HT1080 (cell line): ENCODE measurements at regions not wholly inside any gene's neighbourhood (a gene's known extent, or its start where the extent isn't known, plus 50 kb on each side); places are given as distances from the start of the nearest gene placed in this dataset.

Experiments used
- DNase-seq: peaks from one replicate; pipeline ENCODE4 v3.0.0-alpha.2; 2015; ENCODE audit warnings: low read depth

DNA sequence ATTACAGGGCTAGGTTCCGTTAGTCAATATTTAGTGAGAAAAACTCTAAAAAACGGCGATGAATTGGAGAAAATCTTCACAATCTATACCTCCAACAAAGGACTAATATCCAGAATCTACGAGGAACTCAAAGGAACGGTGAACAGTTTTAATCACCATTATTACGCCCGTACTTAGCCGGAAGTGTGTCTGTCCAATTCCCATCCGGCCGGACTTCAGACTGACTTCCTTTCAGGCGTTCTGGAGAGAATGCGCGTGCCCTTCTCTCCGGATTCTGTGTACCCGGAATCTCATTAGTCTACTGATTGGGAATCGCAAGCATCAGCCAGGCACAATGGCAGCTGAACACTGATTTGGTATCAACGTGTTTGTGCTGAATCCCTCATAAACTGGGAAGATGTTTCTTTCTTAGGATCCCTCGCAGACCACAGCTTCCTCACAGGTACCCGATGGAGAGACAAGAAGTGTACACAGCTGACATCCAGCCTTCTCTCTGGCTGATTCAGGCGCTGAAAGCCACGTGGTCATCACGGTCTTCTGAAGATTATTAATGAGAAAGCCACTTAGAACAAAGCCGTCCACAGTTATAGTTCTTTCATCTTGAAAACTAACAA is 239.9 kb downstream of the ZNF516 start:
- peak; percentile 66 for DNase-seq

DNA sequence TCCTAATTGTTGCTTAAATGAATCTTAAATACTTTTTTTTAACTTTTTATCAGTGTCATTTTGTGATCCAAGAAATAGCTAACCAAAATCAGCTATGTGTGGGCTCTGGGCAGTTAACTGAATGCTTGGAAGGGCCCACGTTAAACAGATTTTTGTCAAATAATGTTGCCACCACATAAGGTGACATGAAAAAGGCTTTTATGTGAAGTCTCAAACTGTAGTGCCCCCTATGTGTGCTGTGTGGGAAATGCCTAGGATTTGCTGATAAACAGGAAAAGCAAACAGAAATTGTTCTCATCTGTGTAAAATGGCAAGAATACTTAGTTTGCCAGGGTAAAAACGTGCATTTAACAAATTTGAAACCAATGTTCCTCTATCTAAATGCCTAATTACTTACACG is 242.2 kb downstream of the ZNF516 start:
- DNase-seq: no peak

DNA sequence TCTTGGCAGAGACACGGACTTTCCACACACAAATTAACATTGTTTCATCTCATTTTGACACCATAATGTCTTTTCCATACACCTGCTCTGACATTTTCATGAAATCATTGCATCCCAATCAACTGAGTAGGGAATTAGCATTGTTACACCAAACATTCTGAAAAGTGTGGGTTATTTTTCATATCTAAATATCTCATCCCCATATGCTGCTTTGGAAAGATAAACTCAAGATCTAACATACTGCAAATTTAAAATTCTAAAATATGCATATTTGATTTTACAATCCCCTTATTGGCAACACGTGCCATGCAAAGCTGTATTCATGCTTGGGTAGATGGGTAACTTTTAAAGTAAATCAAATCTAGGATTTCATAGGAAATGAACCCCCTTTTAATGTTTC is 242.9 kb downstream of the ZNF516 start:
- no peak for DNase-seq

DNA sequence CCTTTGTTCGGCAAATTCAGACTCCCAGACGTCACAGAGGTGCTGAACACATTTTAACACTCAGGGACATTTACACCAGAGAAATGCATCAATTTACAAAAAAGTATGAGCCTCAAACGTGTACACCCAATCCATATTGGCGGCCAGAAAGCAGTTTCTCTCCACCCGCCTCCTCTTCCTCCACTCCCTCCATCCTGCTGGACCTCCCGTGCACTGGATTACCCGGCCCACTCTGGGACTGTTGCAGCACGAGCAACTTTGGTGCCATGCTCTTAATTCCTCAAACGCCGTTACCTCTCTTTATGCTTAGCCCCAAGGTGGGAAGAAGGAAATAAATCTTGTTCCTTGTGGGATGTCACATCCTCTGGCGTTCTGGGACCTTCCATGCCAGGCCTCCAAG is 243.4 kb downstream of the ZNF516 start:
- no peak for DNase-seq

DNA sequence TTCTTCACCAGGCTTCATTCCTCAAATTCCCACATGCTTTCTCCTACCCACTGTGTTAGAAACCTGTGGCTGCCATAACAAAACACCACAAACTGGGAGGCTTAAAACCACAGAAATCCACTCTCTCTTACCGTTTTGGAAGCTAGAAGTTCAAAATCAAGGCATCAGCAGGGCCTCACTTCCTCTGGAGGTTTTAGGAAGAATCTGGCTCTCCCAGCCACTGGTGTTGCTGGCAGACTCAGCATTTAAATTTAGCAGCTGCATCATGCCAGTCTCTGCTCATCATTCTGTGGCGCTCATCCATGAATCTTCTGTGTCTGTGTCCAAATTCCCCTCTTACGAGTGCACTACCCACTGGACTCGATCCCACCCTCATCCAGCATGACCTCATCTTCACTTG is 248.5 kb downstream of the ZNF516 start:
- DNase-seq: no peak

DNA sequence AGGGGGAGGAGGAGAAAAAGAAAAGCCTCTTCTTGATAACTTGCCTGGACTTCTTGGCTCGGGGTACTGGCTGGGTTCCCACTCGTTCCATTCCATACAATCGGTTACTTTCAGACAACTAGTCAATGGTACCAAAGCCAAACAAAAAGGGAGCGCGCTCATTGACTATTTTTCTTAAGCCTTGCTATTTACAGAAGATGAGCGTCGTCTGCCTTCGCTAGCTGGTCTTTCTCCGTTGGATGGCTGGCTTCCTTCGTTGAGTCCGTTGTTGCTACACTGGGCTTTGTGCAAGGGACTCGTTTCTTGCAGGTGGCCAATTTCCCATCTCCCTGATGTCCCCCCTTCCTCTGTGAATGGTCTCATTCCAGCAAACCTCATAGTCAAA is 260.4 kb downstream of the ZNF516 start:
- no peak for DNase-seq

DNA sequence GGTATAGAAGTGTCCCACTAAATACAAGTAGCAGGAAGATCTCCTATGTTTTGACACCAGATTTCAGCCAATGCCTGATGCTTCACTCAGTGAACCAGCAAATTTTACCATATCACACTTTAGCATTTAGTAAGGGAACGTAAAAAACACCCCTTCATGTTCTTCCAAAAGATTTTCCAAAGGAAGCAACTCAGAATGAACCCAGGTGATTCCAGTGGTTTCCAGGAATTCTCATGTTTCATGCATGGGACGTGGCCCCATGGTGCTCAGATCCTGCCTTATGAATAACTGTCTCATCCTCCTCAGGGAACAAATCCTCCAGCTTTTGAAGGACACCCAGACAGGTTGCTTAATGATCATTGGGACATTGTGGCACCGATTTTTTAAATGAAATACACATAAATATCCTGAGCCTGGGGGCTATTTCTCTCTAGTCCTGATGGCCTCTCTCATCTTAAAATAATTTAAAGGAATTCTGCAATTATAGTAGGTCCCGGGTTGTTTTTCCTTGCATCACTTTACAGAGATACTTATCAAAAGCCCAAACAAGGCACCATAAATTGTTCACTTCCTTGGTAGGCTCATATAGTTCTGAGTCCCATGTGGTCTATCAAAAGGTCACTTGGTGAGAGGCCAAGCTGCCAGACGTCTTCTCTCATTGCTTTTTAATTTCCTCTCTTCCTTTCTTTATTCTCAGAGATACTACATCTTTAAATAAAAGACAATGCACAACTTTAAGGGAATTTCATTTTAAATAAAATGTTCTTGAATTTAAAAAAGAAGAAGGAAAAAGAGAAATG is 261.0 kb downstream of the ZNF516 start:
- DNase-seq: no peak

DNA sequence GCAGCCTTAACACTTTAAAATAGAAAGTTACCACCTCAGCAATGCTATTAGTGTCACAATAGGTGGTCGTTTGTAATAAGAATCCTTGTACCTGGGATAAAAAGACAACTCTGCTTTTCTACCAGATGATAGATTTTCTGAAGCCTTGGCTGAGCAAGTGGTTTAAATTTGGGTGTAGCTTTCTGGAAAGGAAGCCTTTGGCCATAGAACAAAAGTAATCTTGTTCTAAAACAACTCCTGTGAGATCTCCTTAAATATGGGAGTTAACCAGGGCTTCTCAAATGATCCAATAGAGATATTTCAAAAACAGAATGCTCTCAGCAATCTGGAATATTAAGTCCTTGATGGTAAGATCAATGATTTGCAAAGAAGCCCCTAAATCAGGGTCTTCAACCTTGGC is 261.6 kb downstream of the ZNF516 start:
- DNase-seq: no peak

DNA sequence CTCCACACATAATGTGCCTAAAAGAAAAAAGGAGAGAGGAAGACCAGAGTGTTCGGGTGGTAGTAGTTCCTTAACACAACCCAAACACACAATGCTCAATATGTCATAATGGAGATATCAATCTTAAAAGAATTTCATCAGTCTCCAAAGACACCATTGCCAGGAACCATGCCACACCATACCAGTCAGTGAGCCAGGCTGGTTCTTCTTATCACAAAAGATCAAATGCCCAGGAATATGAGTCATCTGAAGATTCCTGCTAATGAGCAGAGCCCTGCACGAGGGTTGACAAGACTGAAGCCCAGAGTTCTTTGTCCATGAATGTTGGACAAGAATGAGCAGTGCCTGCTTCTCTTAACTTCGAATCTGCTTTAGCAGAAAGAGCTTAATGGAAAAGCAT is 262.3 kb downstream of the ZNF516 start:
- DNase-seq: peak; percentile 4

DNA sequence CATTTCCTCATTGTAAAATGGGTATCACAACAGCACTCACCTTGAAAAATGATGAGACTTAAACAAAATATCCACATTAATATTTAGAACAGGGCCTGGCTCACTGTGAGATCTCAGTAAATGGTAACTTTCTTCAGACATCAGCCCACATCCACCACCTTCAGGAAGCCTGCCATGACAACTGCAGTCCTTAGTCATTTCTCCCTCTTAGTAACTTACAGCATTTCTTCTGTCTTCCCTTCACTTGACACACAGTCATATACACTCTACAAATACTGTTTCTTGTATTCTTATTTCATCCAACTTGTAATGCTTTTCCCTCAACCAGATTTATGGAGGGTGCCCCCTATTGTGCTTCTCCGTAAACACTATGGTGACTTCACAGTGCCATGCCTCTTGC is 263.0 kb downstream of the ZNF516 start:
- DNase-seq: no peak

DNA sequence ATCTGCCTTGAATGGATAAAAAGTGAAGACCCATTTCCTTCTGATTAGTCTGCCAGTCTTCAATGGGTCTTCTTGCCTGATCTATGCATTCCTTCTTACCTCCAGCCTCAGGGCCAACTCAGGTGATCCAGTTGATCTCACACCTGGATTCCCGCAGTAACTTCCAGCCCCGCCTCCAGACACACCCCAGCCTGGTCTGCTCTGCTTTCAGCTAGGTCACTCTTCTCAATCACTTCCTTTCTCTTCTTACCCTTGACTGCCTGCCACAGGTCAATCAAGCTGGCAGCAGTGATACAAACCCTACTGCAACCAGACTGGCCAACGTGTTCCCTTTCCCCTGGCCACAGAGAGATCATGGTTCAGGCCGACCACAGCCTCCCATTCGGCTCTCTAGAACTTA is 263.6 kb downstream of the ZNF516 start:
- DNase-seq: no peak

DNA sequence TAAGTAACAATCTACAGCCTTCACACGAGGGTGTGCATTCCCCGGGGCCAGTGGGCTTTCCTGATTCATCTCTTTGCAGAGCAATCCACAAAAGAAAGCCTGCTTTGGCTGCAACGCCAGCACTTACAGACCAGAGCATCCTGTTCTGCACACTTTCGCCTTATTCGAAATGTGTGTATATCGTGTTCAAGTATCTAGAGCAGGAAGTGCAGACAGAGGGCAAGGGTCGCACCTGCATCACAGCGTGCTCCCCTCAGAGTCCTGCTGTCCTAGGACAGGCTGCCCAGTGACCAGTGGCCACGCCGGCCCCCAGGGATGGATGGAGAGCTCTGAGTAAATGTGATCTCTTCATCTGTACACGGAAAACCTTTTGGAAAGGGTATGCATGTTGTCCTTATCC is 264.3 kb downstream of the ZNF516 start:
- DNase-seq: no peak

DNA sequence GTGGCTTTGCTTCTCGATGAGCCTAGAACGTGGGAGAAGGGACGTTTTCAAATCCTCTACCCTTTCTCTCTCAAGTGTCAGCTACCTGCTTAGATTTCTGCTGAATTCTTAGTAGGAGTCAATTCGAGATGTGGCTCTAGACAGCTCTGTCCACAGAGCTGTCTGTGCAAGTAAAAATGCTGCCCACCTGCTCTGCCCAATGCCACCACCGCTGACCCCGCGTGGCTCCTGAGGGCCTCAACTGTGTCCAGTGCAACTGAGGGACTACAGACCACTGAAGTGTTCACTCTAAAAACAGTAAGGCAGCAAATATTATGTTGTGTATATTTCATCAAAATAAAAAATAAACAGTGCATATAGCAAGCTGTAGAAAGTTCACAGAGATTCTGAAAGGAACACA is 266.3 kb downstream of the ZNF516 start:
- no peak for DNase-seq

DNA sequence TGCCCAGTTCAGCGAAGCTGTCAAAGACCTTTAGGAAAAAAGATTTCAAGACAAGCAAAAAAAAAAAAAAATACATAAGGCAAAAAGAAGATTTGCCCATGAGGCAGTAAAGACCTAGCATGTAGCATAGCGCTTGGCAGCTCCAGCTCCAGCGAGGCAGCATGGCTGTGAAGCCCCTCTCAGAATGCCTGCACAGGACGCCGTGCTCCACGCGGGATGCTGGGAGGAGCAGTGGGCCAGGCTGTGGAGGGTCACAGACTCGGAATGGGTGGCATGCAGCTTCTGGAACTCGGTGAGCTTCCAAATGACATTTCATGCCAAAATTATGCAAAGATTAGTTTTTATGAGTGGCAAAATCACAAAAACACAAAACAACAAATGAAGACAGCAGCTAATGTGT is 267.3 kb downstream of the ZNF516 start:
- no peak for DNase-seq

DNA sequence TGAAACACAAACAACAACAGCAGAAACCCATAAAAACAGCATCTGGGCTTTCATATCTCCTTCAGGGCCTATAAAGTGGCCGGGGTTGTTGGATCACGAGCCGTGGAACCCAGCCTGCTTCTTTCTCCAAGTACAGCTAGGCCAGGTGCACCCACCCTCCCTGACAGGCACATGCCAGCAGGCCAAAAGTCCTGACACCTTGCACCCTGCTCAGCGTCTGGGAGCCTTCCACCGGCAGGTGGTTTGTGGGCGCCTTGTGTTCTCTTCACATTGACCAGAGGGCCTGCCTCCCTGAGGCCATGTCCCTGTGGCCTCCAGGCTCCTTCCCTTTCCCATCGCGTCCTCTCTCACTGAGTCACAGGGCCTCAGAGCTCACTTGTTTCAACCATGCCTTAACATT is 271.6 kb downstream of the ZNF516 start:
- no peak for DNase-seq

DNA sequence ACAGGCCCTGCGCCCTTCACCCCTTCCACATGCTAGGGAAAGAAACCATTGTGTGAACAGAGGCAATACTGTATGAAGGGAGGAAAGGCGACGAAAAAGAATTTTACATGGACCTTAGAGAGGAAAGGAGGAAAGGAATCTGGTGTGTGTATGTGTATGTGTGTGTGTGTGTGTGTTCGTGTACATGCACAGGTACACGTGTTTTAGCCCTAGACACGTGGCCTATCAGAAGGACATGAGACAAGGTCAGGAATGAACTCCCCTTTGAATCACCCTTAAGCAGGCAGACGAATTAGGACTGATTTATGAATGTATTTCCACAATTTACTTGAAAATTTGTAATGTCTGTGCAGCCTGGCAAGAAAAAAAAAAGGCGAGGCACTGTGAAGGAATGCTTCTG is 276.0 kb downstream of the ZNF516 start:
- DNase-seq: no peak

DNA sequence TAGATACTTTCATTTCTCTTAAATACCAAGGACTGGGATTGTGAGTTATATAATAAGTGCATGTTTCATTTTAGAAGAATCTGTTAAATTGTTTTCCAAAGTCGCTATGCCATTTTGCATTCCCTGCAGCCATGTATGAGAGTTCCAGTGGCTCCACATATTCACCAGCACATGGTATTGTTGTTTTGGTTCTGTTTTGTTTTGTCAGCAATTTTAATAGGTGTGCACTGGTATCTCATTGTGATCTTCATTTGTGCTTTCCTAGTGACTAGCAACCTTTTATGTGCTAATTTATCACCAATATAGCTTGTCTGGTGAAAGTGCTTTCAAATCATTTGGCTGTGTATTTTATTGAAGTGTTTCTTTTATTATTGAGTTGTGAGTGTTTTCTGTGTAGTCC is 278.9 kb downstream of the ZNF516 start:
- DNase-seq: no peak

DNA sequence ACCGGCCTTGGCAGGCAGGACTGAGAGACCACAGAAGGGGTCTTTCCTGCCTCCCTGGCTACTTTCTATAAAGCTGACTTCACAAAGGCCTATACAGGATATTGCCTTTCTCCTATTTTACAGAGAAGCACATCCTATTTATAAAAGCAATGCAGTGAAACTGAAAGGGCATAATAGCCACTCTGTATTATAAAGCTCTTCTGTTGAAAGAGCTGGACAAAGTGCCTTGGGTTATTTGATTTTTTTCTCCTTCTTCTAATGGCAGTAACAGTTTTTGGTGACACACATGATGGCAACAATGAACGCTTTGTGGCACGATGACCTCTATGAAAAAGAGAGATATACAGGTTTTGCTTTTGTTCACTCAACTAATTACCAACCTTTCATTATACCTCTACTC is 281.1 kb downstream of the ZNF516 start:
- DNase-seq: no peak

DNA sequence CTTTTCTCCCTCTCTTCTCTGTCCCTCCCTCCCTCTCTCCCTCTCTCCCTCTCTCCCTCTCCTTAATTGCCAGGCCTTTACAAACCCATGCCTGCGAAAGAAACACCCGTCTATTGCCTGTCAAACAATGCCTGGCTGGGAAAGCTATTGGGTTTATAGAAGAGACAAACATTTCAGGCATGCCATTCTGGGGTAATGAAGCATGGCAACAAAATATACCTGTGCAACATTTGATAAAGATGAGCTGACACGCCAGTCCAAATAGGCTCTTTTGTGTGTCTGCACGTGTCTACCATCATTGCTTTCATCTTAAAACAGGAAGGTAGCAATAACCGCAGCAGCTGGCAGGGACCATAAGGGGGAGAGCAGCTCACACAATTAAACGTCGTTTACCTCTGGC is 282.1 kb downstream of the ZNF516 start:
- DNase-seq: no peak

DNA sequence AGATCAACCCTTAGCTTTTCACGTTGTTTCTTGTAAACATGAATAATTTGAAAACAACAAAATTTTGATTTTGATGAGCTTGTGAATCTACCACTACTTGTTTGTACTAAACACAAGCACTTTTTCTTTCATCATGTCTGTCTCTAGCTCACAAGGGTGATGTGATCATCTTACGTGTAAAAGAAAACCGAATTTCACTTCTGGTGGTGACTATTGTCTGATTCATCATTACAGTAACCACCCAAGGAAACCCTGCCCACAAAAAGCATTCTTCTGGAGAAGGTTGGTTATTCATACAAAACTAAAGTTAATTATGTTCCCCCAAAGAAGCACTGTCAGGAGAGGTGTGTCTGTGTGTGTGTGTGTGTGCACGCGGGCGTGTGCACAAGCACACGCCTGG is 285.4 kb downstream of the ZNF516 start:
- DNase-seq: peak; percentile 86

DNA sequence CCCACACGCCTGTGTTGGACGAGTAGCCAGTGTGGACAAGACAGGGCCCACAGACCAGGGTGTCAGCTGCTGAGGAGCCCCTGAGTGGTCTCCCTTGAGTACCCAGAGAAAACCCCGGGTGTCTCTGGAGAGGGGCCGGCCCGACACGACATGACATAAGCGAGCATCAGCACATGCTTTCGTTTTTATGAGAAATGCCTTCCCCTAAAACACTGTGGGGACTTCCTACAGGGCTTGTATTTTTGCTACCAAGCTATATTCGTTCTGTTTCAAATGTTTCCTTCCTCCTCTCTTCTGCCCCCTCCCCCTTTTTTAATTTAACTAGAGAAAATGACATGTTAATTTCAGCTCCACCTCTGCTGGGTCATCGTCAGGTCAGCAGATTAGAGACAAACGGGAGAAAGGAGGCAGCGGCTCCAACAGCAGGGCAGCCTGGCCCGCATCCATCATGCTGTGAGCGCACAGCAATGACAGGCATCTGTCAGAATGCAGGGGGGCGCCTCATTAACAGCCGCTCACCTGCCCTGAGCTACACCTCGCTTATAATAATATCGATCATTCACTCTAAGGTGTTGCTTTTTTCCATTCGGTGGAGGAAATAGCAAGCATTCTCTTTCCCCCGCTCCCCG is 286.2 kb downstream of the ZNF516 start:
- DNase-seq: no peak

DNA sequence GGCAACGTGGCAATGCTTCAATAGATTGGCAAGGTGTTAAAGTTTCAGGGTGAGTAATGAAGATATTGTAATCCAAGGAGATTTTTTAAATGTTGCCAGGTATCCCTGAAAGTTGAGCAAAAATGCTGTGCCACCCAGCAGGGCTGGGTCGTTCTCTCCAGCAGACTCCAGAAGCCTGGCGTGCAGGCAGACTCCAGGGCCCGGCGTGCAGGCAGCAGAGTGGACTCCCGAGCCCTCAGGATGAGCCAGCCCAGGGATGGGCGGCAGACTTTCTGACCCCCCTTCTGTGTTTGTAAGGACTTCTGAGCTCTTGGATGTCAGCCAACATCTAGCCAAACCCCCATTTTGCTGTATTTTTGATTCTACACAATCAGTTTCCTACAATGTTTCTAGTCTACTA is 289.1 kb downstream of the ZNF516 start:
- DNase-seq: no peak

DNA sequence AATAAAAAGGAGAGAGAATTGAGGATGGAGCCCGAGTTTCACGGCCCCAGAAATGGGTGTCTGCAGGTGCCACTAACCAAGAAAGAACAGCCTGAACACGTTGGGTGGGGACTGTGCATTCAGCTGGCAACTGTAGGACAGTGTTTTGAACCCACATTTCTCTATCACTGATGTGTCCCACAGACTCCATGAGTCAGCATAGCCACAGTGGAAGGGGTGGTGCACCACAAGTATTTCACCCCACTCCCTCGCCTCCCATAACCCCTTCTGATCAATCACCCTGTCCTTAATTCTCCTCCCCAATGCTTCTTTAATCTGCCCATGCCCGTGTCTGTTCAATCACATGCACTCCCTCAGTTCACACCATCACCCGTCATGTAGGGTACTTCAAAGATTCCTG is 291.5 kb downstream of the ZNF516 start:
- DNase-seq: no peak
